Fibroblast of pulmonary artery (primary cell): ENCODE measurements at regions not wholly inside any gene's neighbourhood (a gene's known extent, or its start where the extent isn't known, plus 50 kb on each side); places are given as distances from the start of the nearest gene placed in this dataset.

ENCODE experiments used
- DNase-seq: peaks from one replicate; pipeline ENCODE4 v3.0.0-alpha.2; 2010; ENCODE audit warnings: low read depth
- H3K4me3 ChIP-seq: replicated peaks from 2 replicates; pipeline ENCODE4 v1.5.1; 2011; ENCODE audit warnings: low read depth, mild to moderate bottlenecking, control low read depth, low read length, moderate library complexity
- CTCF ChIP-seq: IDR thresholded peaks from 2 replicates; pipeline ENCODE4 v1.5.1; 2011; ENCODE audit warnings: mild to moderate bottlenecking, control low read depth, low read length, inconsistent platforms; ENCODE audit errors: missing control alignments

- TF ChIP-seq CTCF = no peak
- no peak overlapping the region for H3K4me3 ChIP-seq
- no peak for DNase-seq
These were observed 78.5 kb upstream of the MEDAG start for GRCh38 chr13:30827578-30827925.

DNA sequence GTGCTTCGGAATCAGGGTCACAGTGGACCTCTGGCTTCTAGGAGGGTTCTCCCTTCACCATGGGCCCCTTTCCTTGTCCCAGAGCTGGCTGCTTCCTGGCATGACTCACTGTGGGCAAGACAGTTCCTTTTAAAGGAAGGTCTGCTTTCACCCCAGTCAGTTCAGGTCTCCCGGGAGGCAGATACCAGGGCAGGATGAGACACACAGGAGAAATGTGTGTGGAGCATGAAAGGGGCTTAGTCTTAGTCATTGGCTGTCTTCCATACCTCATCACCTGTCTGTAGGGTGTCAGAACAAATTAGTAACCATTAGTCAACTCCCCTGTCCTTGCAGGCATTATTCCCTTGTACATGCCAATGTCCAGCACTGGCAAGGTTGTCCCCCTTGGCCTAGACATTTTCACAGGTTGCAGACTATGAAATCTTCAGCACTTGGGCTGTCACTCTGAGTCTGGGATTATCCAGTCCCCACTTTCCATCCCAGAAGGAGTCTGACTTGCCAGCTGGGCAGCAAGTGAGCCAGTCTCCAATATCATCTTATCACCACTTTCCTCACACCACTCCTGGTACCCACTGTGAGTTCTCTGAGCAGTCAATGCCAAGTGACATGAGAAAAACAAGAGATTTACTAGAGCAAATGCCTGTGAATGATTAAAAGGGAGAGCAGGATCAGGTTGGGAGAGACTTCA, 76.8 kb upstream of the MEDAG start:
- peak; percentile 47 for DNase-seq
- no peak overlapping the region for H3K4me3 ChIP-seq
- TF ChIP-seq CTCF = no peak

DNA sequence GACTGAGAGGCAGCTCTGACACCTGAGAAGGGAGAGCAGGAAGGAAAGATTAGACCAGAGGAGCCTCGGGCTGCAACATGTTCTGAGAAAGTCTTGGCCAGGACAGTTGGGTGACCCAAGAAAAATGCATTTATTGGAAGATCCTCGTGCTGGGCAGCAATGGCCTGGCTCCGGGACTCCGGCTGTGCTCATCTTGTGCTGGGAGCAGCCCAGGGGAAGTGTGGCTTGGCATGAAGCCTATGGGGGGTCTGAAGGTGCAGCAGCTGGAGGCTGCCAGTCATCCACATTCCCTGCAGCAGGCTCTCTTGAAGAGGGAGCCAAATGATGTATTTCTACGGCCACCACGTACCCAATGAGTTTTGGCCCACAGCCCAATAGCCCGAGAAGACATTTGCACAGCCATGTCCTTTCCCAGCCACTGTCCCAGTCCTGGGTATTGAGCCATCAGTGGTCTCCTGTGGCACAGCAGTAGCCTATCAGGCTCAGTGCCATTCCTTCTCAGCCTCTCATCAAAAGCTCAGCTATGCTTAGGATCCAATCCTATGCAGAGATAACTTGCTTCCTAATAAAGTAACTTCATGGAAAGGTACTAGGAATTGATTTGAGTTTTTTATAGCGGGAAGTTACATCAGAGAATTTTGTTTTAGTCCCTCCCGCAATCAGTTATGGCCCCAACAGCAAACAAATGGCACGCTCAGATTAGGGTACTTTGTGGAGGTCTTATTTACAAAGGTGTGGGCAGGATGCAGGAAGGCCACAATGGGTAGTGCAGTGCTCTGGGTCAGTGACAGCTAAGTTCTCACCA, 76.0 kb upstream of the MEDAG start:
- no peak for TF ChIP-seq CTCF
- no peak overlapping the region for H3K4me3 ChIP-seq
- DNase-seq = no peak

- DNase-seq = no peak
- TF ChIP-seq CTCF = no peak
- H3K4me3 ChIP-seq = no peak overlapping the region
These were observed 75.5 kb upstream of the MEDAG start for GRCh38 chr13:30830638-30830965.

DNA sequence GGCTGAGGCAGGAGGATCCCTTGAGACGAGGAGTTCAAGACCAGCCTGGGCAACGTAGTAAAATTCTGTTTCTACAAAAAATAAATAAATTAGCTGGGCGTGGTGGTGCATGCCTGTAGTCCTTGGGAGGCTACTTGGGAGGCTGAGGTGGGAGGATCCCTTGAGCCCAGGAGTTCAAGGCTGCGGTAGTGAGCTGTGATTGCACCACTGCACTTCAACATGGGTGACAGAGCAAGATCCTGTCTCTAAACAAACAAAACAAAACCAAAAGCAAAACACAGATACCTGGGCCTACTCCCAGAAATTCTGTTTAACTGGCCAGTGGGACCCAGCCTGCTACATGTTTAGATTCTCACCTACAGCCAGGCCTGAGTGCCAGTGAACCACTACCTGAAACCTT, 74.6 kb upstream of the MEDAG start:
- no peak for DNase-seq
- TF ChIP-seq CTCF = no peak

GRCh38 chr13:30832377-30832776, 73.7 kb upstream of the MEDAG start:
- TF ChIP-seq CTCF = no peak
- DNase-seq = no peak

More for the DNA sequence above, 74.6 kb upstream of the MEDAG start:
- no peak overlapping the region for H3K4me3 ChIP-seq

DNA sequence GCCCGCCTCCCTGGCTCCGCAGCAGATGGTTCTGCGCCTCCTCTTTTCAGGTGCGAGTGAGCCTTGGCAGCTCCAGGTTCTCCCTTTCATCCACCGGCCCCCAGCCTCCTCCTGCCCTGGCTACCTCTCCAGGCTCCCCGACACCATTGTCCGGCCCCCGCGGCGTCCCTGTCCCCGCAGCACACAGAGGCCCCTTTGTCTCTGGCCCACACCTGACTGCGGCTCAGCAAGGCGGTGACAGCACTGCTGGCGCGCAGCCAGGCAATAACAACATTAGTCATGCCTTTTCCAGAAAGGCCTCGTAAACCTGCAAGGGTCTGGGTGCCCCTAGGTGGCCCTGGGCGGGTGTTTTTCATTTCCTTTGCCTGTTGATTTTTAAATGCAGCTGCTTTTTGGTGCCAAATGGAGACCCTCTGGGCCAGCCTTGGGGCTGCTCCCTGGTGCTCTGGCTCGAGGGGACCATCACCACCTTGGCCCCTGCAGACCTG, 73.2 kb upstream of the MEDAG start:
- no peak overlapping the region for H3K4me3 ChIP-seq
- no peak for TF ChIP-seq CTCF
- peak; percentile 66 for DNase-seq

More at GRCh38 chr13:30832377-30832776, 73.7 kb upstream of the MEDAG start:
- H3K4me3 ChIP-seq = no peak overlapping the region
